Liver (tissue), 3 donors: ENCODE measurements at regions not wholly inside any gene's neighbourhood (a gene's known extent, or its start where the extent isn't known, plus 50 kb on each side); places are given as distances from the start of the nearest gene placed in this dataset.

ENCODE experiments used
- EGR1 ChIP-seq, 2 donors: IDR thresholded peaks; 2 replicates each; pipeline ENCODE4 v1.6.1; 2016 to 2018; ENCODE audit warnings: antibody characterized with exemption in 2 of 2, low read depth in 2 of 2
- FOXA1 ChIP-seq: IDR thresholded peaks from 2 replicates; pipeline ENCODE4 v1.6.1; 2016; ENCODE audit warnings: antibody characterized with exemption
- FOXA2 ChIP-seq: IDR thresholded peaks from 2 replicates; pipeline ENCODE4 v1.6.1; 2016; ENCODE audit warnings: antibody characterized with exemption
- GABPA ChIP-seq, 2 donors: IDR thresholded peaks in 1 of 2; conservative IDR thresholded peaks in 1 of 2; 2 replicates each; pipeline ENCODE4 v1.6.1; 2016; ENCODE audit warnings: antibody characterized with exemption in 2 of 2, mild to moderate bottlenecking in 1 of 2, moderate library complexity in 1 of 2
- RAD21 ChIP-seq, 2 donors: IDR thresholded peaks; 2 replicates each; pipeline ENCODE4 v1.6.1; 2016; ENCODE audit warnings: antibody characterized with exemption in 2 of 2, mild to moderate bottlenecking in 2 of 2
- TAF1 ChIP-seq: conservative IDR thresholded peaks from 2 replicates; pipeline ENCODE4 v1.6.1; 2016; ENCODE audit warnings: antibody characterized with exemption, mild to moderate bottlenecking
- YY1 ChIP-seq: IDR thresholded peaks from 2 replicates; pipeline ENCODE4 v1.6.1; 2016; ENCODE audit warnings: antibody characterized with exemption, mild to moderate bottlenecking
- TF ChIP-seq, protein P1 (sequence below): fragments of 150-350 bp; IDR thresholded peaks from 2 replicates; pipeline ENCODE4 v1.5.1; 2017; ENCODE audit warnings: improper control_type of control experiment, low read depth, low read length; ENCODE audit not compliant: missing input control
- TF ChIP-seq, protein P2 (sequence below): IDR thresholded peaks from 2 replicates; pipeline ENCODE4 v1.6.1; 2016; ENCODE audit warnings: antibody characterized with exemption, mild to moderate bottlenecking
- TF ChIP-seq, protein P3 (sequence below): IDR thresholded peaks from 2 replicates; pipeline ENCODE4 v1.6.1; 2016; ENCODE audit warnings: antibody characterized with exemption
- donor health status: healthy.
- donor health status: healthy.

- TF ChIP-seq, protein P1, sequence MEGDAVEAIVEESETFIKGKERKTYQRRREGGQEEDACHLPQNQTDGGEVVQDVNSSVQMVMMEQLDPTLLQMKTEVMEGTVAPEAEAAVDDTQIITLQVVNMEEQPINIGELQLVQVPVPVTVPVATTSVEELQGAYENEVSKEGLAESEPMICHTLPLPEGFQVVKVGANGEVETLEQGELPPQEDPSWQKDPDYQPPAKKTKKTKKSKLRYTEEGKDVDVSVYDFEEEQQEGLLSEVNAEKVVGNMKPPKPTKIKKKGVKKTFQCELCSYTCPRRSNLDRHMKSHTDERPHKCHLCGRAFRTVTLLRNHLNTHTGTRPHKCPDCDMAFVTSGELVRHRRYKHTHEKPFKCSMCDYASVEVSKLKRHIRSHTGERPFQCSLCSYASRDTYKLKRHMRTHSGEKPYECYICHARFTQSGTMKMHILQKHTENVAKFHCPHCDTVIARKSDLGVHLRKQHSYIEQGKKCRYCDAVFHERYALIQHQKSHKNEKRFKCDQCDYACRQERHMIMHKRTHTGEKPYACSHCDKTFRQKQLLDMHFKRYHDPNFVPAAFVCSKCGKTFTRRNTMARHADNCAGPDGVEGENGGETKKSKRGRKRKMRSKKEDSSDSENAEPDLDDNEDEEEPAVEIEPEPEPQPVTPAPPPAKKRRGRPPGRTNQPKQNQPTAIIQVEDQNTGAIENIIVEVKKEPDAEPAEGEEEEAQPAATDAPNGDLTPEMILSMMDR = no peak
- TF ChIP-seq YY1 = no peak
- TF ChIP-seq, protein P2, sequence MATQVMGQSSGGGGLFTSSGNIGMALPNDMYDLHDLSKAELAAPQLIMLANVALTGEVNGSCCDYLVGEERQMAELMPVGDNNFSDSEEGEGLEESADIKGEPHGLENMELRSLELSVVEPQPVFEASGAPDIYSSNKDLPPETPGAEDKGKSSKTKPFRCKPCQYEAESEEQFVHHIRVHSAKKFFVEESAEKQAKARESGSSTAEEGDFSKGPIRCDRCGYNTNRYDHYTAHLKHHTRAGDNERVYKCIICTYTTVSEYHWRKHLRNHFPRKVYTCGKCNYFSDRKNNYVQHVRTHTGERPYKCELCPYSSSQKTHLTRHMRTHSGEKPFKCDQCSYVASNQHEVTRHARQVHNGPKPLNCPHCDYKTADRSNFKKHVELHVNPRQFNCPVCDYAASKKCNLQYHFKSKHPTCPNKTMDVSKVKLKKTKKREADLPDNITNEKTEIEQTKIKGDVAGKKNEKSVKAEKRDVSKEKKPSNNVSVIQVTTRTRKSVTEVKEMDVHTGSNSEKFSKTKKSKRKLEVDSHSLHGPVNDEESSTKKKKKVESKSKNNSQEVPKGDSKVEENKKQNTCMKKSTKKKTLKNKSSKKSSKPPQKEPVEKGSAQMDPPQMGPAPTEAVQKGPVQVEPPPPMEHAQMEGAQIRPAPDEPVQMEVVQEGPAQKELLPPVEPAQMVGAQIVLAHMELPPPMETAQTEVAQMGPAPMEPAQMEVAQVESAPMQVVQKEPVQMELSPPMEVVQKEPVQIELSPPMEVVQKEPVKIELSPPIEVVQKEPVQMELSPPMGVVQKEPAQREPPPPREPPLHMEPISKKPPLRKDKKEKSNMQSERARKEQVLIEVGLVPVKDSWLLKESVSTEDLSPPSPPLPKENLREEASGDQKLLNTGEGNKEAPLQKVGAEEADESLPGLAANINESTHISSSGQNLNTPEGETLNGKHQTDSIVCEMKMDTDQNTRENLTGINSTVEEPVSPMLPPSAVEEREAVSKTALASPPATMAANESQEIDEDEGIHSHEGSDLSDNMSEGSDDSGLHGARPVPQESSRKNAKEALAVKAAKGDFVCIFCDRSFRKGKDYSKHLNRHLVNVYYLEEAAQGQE = no peak
- TF ChIP-seq RAD21 (IDR thresholded peaks at IDR 0.05) = no peak
- no peak for TF ChIP-seq EGR1 (IDR thresholded peaks at IDR 0.05; ENCODE audit: low read depth in 2 of 2)
- TF ChIP-seq GABPA (IDR thresholded peaks at IDR 0.05 in 1 of 2, conservative IDR thresholded peaks at IDR 0.05 in 1 of 2) = no peak
- TF ChIP-seq, protein P3, sequence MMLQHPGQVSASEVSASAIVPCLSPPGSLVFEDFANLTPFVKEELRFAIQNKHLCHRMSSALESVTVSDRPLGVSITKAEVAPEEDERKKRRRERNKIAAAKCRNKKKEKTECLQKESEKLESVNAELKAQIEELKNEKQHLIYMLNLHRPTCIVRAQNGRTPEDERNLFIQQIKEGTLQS = no peak
- TF ChIP-seq TAF1 = no peak
- no peak for TF ChIP-seq FOXA2
- TF ChIP-seq FOXA1 = no peak
Observed at GRCh38 chrX:146173742-146174141, 356.1 kb downstream of the SLITRK2 start.
